RWPE1 (cell line): ENCODE measurements at regions not wholly inside any gene's neighbourhood (a gene's known extent, or its start where the extent isn't known, plus 50 kb on each side); places are given as distances from the start of the nearest gene placed in this dataset.

Experiments used
- CTCF ChIA-PET: fragments of 350-600 bp; sonication (Branson Sonifier 250); formaldehyde crosslinking; extraction: SDS; loops from one replicate; lab custom pipeline; 2021; lab: Yijun Ruan, JAX
- POLR2A ChIA-PET: fragments of 400-600 bp; formaldehyde crosslinking; extraction: SDS; loops from one replicate; lab custom pipeline; 2020; ENCODE audit warnings: antibody characterized with exemption; ENCODE audit not compliant: low non-redundant PET; lab: Yijun Ruan, JAX
- DNase-seq: peaks from one replicate; pipeline ENCODE4 v3.0.0; 2012; ENCODE audit warnings: low spot score
- H3K27ac ChIP-seq: fragments of 450-650 bp; 2 replicates; pipeline ENCODE4 v1.5.1; 2017
- CTCF ChIP-seq: fragments of 450-650 bp; conservative IDR thresholded peaks from 2 replicates; pipeline ENCODE4 v1.5.1; 2017; ENCODE audit warnings: low read depth, mild to moderate bottlenecking

- POLR2A ChIA-PET: no interaction called here
- no peak for TF ChIP-seq CTCF
- no peak for DNase-seq
- H3K27ac ChIP-seq: no peak overlapping the region
- CTCF ChIA-PET: no interaction called here
Measured at GRCh38 chrX:139091878-139092277, 380.4 kb upstream of the FGF13 start.

GRCh38 chrX:139091066-139091465, 379.5 kb upstream of the FGF13 start:
- DNase-seq: no peak
- TF ChIP-seq CTCF: no peak
- POLR2A ChIA-PET: no interaction called here
- H3K27ac ChIP-seq: no peak overlapping the region
- CTCF ChIA-PET: no interaction called here

GRCh38 chrX:139086246-139086645, 374.7 kb upstream of the FGF13 start:
- no peak for TF ChIP-seq CTCF
- POLR2A ChIA-PET: no interaction called here
- CTCF ChIA-PET: no interaction called here
- no peak for DNase-seq
- H3K27ac ChIP-seq: no peak overlapping the region

GRCh38 chrX:139085404-139085803, 373.9 kb upstream of the FGF13 start:
- DNase-seq: no peak
- ChIA-PET CTCF (no interaction called here), POLR2A (no interaction called here)
- no peak for TF ChIP-seq CTCF
- H3K27ac ChIP-seq: no peak overlapping the region

GRCh38 chrX:139083191-139083590, 371.7 kb upstream of the FGF13 start:
- no peak for DNase-seq
- no peak for TF ChIP-seq CTCF
- CTCF ChIA-PET: interaction anchor here (0.6 kb wide), 1 partner anchor 197 kb away, joined by 4 read pairs; no protein-coding TSS in a partner anchor
- H3K27ac ChIP-seq: no peak overlapping the region
- POLR2A ChIA-PET: no interaction called here

GRCh38 chrX:139081965-139082364, 370.4 kb upstream of the FGF13 start:
- CTCF ChIA-PET: no interaction called here
- TF ChIP-seq CTCF: no peak
- no peak for DNase-seq
- no peak overlapping the region for H3K27ac ChIP-seq
- POLR2A ChIA-PET: no interaction called here

- POLR2A ChIA-PET: no interaction called here
- no peak for DNase-seq
- CTCF ChIA-PET: no interaction called here
- no peak overlapping the region for H3K27ac ChIP-seq
- no peak for TF ChIP-seq CTCF
Measured at GRCh38 chrX:139079789-139080188, 368.3 kb upstream of the FGF13 start.
